HepG2 (cell line): ENCODE measurements at regions not wholly inside any gene's neighbourhood (a gene's known extent, or its start where the extent isn't known, plus 50 kb on each side); places are given as distances from the start of the nearest gene placed in this dataset.

Experiments used
- ATAC-seq: fragments of 200-7000 bp; cut with Tn5 transposase; 3 replicates; pipeline ENCODE4 v1.9.1; 2020; ENCODE audit warnings: mild to moderate bottlenecking, moderate library complexity
- BruUV-seq: library from RNA; stranded (reverse); fragments of 400-500 nt; replicated peaks from 2 replicates; lab custom pipeline; 2021; lab: Mats Ljungman, UMichigan
- CTCF ChIA-PET: fragments of 300-600 bp; formaldehyde crosslinking; extraction: SDS; loops from one replicate; lab custom pipeline; 2021; ENCODE audit warnings: low total read pairs, inconsistent platforms, low intra/inter-chr PET ratio; lab: Yijun Ruan, JAX
- POLR2A ChIA-PET: fragments of 350-600 bp; sonication (Branson Sonifier 250); formaldehyde crosslinking; loops from one replicate; lab custom pipeline; 2020; ENCODE audit warnings: antibody characterized with exemption, inconsistent platforms; lab: Yijun Ruan, JAX
- DNase-seq: peaks from one replicate; pipeline ENCODE4 v3.0.0-alpha.2; 2015; ENCODE audit warnings: low spot score
- FAIRE-seq: peaks from 3 replicates; lab custom pipeline; 2011; peaks lifted over from hg19 to GRCh38; lab: Jason Lieb, UNC
- H2AFZ ChIP-seq: one replicate; pipeline ENCODE4 v1.6.1; 2011; ENCODE audit warnings: low read length, inconsistent platforms
- H3K27ac ChIP-seq: fragments of 300-600 bp; 3 replicates; pipeline ENCODE4 v1.8.0; 2011; ENCODE audit warnings: mixed run types, mild to moderate bottlenecking, mixed read lengths, low read length, inconsistent platforms; ENCODE audit not compliant: insufficient read depth; ENCODE audit errors: extremely low read length
- H3K27me3 ChIP-seq, 2 experiments: fragments of 200-600 bp in 1 of 2; 2 replicates in 1 of 2; 3 replicates in 1 of 2; pipeline versions ENCODE4 v1.6.0 to v1.8.0; 2011; ENCODE audit warnings: low read length in 2 of 2, mild to moderate bottlenecking in 2 of 2, moderate library complexity in 2 of 2, inconsistent platforms in 1 of 2; ENCODE audit not compliant: insufficient read depth in 2 of 2, control insufficient read depth in 1 of 2
- H3K36me3 ChIP-seq, 2 experiments: fragments of 200-600 bp in 1 of 2; replicated peaks in 1 of 2; 2 replicates in 1 of 2; 3 replicates in 1 of 2; pipeline versions ENCODE4 v1.5.1 to v1.8.0; 2011; ENCODE audit warnings: low read length in 2 of 2, inconsistent platforms in 1 of 2; ENCODE audit not compliant: insufficient read depth in 2 of 2, control insufficient read depth in 1 of 2
- H3K4me1 ChIP-seq: 2 replicates; pipeline ENCODE4 v1.5.1; 2012; ENCODE audit warnings: low read length, inconsistent platforms; ENCODE audit not compliant: insufficient read depth
- H3K4me2 ChIP-seq: 2 replicates; pipeline ENCODE4 v1.6.0; 2011; ENCODE audit warnings: low read depth, low read length, inconsistent platforms
- H3K4me3 ChIP-seq, 3 experiments: fragments of 200-600 bp in 1 of 3; sonication (generic), shearing (Covaris generic) in 1 of 3; replicated peaks in 1 of 3; 2 replicates each; pipeline ENCODE4 v1.5.1; 2011 to 2016; ENCODE audit warnings: low read length in 3 of 3, inconsistent platforms in 2 of 3, low read depth in 2 of 3, mild to moderate bottlenecking in 2 of 3, control low read depth in 1 of 3, mixed read lengths in 1 of 3; ENCODE audit not compliant: insufficient read depth in 1 of 3
- H3K79me2 ChIP-seq: one replicate; pipeline ENCODE4 v1.6.1; 2011; ENCODE audit warnings: low read length, inconsistent platforms; ENCODE audit not compliant: insufficient read depth
- H3K9ac ChIP-seq: 2 replicates; pipeline ENCODE4 v1.6.0; 2011; ENCODE audit warnings: mild to moderate bottlenecking, low read depth, low read length, inconsistent platforms; ENCODE audit not compliant: insufficient read depth
- H3K9me3 ChIP-seq: 2 replicates; pipeline ENCODE4 v1.5.1; 2012; ENCODE audit warnings: mild to moderate bottlenecking, low read length
- H4K20me1 ChIP-seq: 2 replicates; pipeline ENCODE4 v1.6.0; 2011; ENCODE audit warnings: inconsistent platforms, mild to moderate bottlenecking, low read length, moderate library complexity; ENCODE audit not compliant: insufficient read depth
- CBX2 ChIP-seq, 2 experiments: fragments of 200-600 bp in 1 of 2; sonication (generic); formaldehyde crosslinking in 1 of 2; IDR thresholded peaks; 2 replicates each; pipeline versions ENCODE4 v1.7.0 to v1.8.1; 2018 to 2022; ENCODE audit warnings: low read depth in 2 of 2, low read length in 1 of 2, mild to moderate bottlenecking in 1 of 2, missing genetic modification reagents in 1 of 2
- CCAR2 ChIP-seq: fragments of 200-400 bp; formaldehyde crosslinking; optimal IDR thresholded peaks from 2 replicates; pipeline ENCODE3; 2018; ENCODE audit warnings: low read depth, mild to moderate bottlenecking, low read length, moderate library complexity
- DZIP1 ChIP-seq: sonication (generic); formaldehyde crosslinking; IDR thresholded peaks from 2 replicates; pipeline ENCODE4 v1.5.0; 2020; ENCODE audit warnings: mild to moderate bottlenecking, missing genetic modification reagents
- HNF4G ChIP-seq, 2 experiments: sonication (generic) in 1 of 2; formaldehyde crosslinking in 1 of 2; IDR thresholded peaks; 2 replicates each; pipeline versions ENCODE4 v1.4.0 to v1.6.1; 2011 to 2020; ENCODE audit warnings: borderline replicate concordance in 2 of 2, low read depth in 2 of 2, mild to moderate bottlenecking in 2 of 2, low read length in 1 of 2, missing genetic modification reagents in 1 of 2, moderate library complexity in 1 of 2
- MBNL3 ChIP-seq: fragments of 250-450 bp; sonication (Bioruptor Pico); conservative IDR thresholded peaks from 2 replicates; pipeline ENCODE4 v1.8.0; 2022; ENCODE audit warnings: mild to moderate bottlenecking, inconsistent platforms
- NFE2L2 ChIP-seq: fragments of 150-350 bp; IDR thresholded peaks from 2 replicates; pipeline ENCODE4 v1.6.1; 2014; ENCODE audit warnings: low read length
- PAX8 ChIP-seq: sonication (generic); formaldehyde crosslinking; IDR thresholded peaks from 2 replicates; pipeline ENCODE4 v1.8.0; 2022; ENCODE audit warnings: mild to moderate bottlenecking, missing genetic modification reagents, borderline replicate concordance
- RNF2 ChIP-seq: fragments of 450-650 bp; conservative IDR thresholded peaks from 2 replicates; pipeline ENCODE4 v1.6.1; 2016; ENCODE audit warnings: low read depth
- RXRA ChIP-seq: sonication (generic); formaldehyde crosslinking; IDR thresholded peaks from 2 replicates; pipeline ENCODE4 v1.5.1; 2020; ENCODE audit warnings: missing genetic modification reagents
- SIN3A ChIP-seq: IDR thresholded peaks from 2 replicates; pipeline ENCODE4 v1.6.1; 2011; ENCODE audit warnings: low read depth, mild to moderate bottlenecking, control low read depth, low read length, borderline replicate concordance
- SIX1 ChIP-seq: sonication (generic); formaldehyde crosslinking; IDR thresholded peaks from 2 replicates; pipeline ENCODE4 v1.4.0; 2020; ENCODE audit warnings: missing genetic modification reagents, borderline replicate concordance
- SKI ChIP-seq: fragments of 450-650 bp; IDR thresholded peaks from one replicate; pipeline ENCODE4 v1.6.1; 2018; ENCODE audit warnings: mild to moderate bottlenecking; ENCODE audit not compliant: partially characterized antibody
- SOX5 ChIP-seq: IDR thresholded peaks from 2 replicates; pipeline ENCODE4 v1.6.1; 2016; ENCODE audit warnings: borderline replicate concordance
- ZFP62 ChIP-seq: sonication (generic); formaldehyde crosslinking; IDR thresholded peaks from 2 replicates; pipeline ENCODE4 v1.4.0; 2020; ENCODE audit warnings: missing genetic modification reagents
- ZNF253 ChIP-seq: sonication (generic); formaldehyde crosslinking; IDR thresholded peaks from 2 replicates; pipeline ENCODE4 v1.8.0; 2022; ENCODE audit warnings: mild to moderate bottlenecking, missing genetic modification reagents, borderline replicate concordance
- ZNF292 ChIP-seq: sonication (generic); formaldehyde crosslinking; IDR thresholded peaks from 2 replicates; pipeline ENCODE4 v1.8.1; 2022; ENCODE audit warnings: mild to moderate bottlenecking, low read depth, missing genetic modification reagents, borderline replicate concordance
- ZNF468 ChIP-seq: sonication (generic); formaldehyde crosslinking; IDR thresholded peaks from 2 replicates; pipeline ENCODE4 v1.8.0; 2022; ENCODE audit warnings: mild to moderate bottlenecking, moderate library complexity, missing genetic modification reagents
- ZNF547 ChIP-seq: sonication (generic); formaldehyde crosslinking; IDR thresholded peaks from 2 replicates; pipeline ENCODE4 v1.5.1; 2020; ENCODE audit warnings: mild to moderate bottlenecking, missing genetic modification reagents
- WGBS: methylation state at CpG from one replicate; pipeline ENCODE4 v1.1.6; 2017; ENCODE audit warnings: low lambda C conversion rate; 5-methylcytosine and 5-hydroxymethylcytosine counted together
- in situ Hi-C: cut with HindIII; loops from 2 replicates; pipeline ENCODE4 v1.10.0; 2017; ENCODE audit warnings: low pct_unique_long_range_greater_than_20kb; ENCODE audit not compliant: extremely low pct_ligation_motif_present
- intact Hi-C: fragments of 100-400 bp; cut with micrococcal nuclease; formaldehyde crosslinking; loops from one replicate; pipeline ENCODE4 v1.10.0; 2022; ENCODE audit not compliant: unreplicated experiment
- TF ChIP-seq, protein P1 (sequence below): sonication (generic); formaldehyde crosslinking; IDR thresholded peaks from 2 replicates; pipeline ENCODE4 v1.4.0; 2020; ENCODE audit warnings: missing genetic modification reagents, mild to moderate bottlenecking, borderline replicate concordance

DNA sequence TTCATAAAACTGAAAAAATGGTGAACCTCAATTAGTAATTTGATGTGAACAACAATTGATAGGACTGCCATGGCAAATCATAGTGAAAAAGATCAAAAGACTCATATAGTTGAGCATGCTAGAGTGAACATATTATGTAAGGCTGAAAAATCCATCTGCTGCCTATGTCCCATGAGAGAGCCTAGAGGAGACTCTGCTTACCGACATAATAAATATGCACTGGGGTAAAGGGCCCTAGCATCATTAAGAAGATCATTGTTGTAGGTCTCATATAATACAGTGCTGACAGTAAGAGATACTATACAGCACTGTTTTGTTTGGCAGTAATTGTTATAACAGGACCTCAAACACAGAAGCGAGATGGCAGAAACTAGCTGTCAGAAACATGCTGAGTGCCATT lies 229.0 kb downstream of the PABPC4L start (continued):
- TF ChIP-seq ZNF292 (CRISPR knock-in tag) (no peak), SKI (no peak), CCAR2 (no peak), SIX1 (no peak), ZNF547 (CRISPR knock-in tag) (no peak)

DNA sequence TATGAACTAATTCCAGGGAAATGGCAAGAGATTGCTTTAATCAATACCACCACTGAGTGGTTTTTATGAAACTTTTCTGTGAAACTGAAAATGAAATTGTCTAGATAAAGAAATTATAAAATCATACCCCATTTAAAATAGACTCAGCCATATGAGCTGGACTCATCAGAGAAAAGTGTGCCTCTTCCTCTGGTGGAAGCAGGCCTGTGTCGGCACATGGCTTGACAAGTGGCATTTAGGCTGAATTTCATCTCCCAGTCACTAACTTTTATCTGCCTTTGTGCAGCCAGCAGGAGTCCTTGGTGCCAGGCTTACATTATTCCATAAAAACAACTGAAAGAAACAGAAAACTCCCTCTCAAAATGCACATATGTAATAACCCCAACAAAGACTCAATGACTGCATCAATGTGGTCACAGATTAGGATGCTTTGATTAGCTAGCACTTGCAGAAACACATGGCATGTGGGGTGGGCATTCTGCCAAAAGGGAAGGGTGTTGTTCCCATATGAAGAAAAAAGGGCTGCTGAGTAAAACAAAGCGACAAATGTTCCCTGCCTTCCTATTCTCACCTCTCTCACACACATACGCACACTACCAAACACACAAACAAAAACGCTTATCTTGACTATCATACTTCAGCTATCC lies 232.3 kb downstream of the PABPC4L start:
- no peaks in the 10 kb centered on the region for H3K27me3 ChIP-seq
- no peak overlapping the region for H3K9ac ChIP-seq
- H4K20me1 ChIP-seq = no peaks in the 10 kb centered on the region
- H3K27ac ChIP-seq = no peak overlapping the region
- WGBS = 11% methylated on average over 4 of the region's 4 CpGs
- H3K9me3 ChIP-seq = peaks cover 13% of the 10 kb centered on the region
- H3K4me2 ChIP-seq = no peak overlapping the region
- ChIA-PET CTCF (no interaction called here), POLR2A (no interaction called here)
- no peak for ATAC-seq
- DNase-seq = no peak
- H3K4me3 ChIP-seq = no peak overlapping the region
- no peak overlapping the region for H2AFZ ChIP-seq
- no peaks in the 10 kb centered on the region for H3K79me2 ChIP-seq
- BruUV-seq = no TSS peak
- intact Hi-C loops = no loop called here
- no peaks in the 10 kb centered on the region for H3K4me1 ChIP-seq
- no peaks in the 10 kb centered on the region for H3K36me3 ChIP-seq
- in situ Hi-C loops = no loop called here
- no peak for FAIRE-seq
- TF ChIP-seq DZIP1 (CRISPR knock-in tag) = no peak
- no peak for TF ChIP-seq MBNL3 (CRISPR knock-in tag)
- TF ChIP-seq PAX8 = no peak
- TF ChIP-seq CBX2 (IDR thresholded peaks at IDR 0.05; ENCODE audit: low read depth, low read length) = no peak
- no peak for TF ChIP-seq CBX2 (CRISPR knock-in tag; IDR thresholded peaks at IDR 0.05; ENCODE audit: low read depth)
- no peak for TF ChIP-seq RXRA (CRISPR knock-in tag)
- TF ChIP-seq ZNF468 (CRISPR knock-in tag) = no peak
- TF ChIP-seq RNF2 = no peak
- TF ChIP-seq ZNF253 = no peak
- TF ChIP-seq SIN3A = no peak
- no peak for TF ChIP-seq HNF4G (IDR thresholded peaks at IDR 0.05; ENCODE audit: borderline replicate concordance, low read depth, low read length)
- TF ChIP-seq HNF4G (CRISPR knock-in tag; IDR thresholded peaks at IDR 0.05; ENCODE audit: borderline replicate concordance, low read depth) = no peak
- TF ChIP-seq ZFP62 (CRISPR knock-in tag) = no peak
- TF ChIP-seq SOX5 (CRISPR knock-in tag) = no peak
- TF ChIP-seq, protein P1, sequence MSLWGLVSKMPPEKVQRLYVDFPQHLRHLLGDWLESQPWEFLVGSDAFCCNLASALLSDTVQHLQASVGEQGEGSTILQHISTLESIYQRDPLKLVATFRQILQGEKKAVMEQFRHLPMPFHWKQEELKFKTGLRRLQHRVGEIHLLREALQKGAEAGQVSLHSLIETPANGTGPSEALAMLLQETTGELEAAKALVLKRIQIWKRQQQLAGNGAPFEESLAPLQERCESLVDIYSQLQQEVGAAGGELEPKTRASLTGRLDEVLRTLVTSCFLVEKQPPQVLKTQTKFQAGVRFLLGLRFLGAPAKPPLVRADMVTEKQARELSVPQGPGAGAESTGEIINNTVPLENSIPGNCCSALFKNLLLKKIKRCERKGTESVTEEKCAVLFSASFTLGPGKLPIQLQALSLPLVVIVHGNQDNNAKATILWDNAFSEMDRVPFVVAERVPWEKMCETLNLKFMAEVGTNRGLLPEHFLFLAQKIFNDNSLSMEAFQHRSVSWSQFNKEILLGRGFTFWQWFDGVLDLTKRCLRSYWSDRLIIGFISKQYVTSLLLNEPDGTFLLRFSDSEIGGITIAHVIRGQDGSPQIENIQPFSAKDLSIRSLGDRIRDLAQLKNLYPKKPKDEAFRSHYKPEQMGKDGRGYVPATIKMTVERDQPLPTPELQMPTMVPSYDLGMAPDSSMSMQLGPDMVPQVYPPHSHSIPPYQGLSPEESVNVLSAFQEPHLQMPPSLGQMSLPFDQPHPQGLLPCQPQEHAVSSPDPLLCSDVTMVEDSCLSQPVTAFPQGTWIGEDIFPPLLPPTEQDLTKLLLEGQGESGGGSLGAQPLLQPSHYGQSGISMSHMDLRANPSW (CRISPR knock-in tag) = no peak
- TF ChIP-seq NFE2L2 = no peak
